Endothelial cell of hepatic sinusoid (primary cell): ENCODE measurements at regions not wholly inside any gene's neighbourhood (a gene's known extent, or its start where the extent isn't known, plus 50 kb on each side); places are given as distances from the start of the nearest gene placed in this dataset.

Experiments
- in situ Hi-C: cut with HindIII; loops from 2 replicates; pipeline ENCODE4 v1.10.0; 2017; ENCODE audit warnings: low sequenced_read_pairs

GRCh38 chr5:67453111-67453905 is 256.7 kb upstream of the CD180 start:
- in situ Hi-C loops, result loop anchor here (5.0 kb wide), 1 partner anchor 71 kb away; no protein-coding TSS in a partner anchor

- in situ Hi-C loops, result loop anchor here (5.0 kb wide), 1 partner anchor 69 kb away; no protein-coding TSS in a partner anchor
These were observed 255.2 kb upstream of the CD180 start for GRCh38 chr5:67451640-67452279.

- in situ Hi-C loops, result no loop called here
These were observed 251.1 kb upstream of the CD180 start for GRCh38 chr5:67447732-67448131.

- in situ Hi-C loops, result loop anchor here (5.0 kb wide), 1 partner anchor 91 kb away; no protein-coding TSS in a partner anchor
These were observed 241.6 kb upstream of the CD180 start for GRCh38 chr5:67437905-67438845.

GRCh38 chr5:67435032-67435431 is 238.4 kb upstream of the CD180 start:
- in situ Hi-C loops, result loop anchor here (5.0 kb wide), 1 partner anchor 88 kb away; no protein-coding TSS in a partner anchor

GRCh38 chr5:67434466-67434865 is 237.9 kb upstream of the CD180 start:
- in situ Hi-C loops, result no loop called here

GRCh38 chr5:67432606-67433005 is 236.0 kb upstream of the CD180 start:
- in situ Hi-C loops, result no loop called here

GRCh38 chr5:67431191-67431590 is 234.6 kb upstream of the CD180 start:
- in situ Hi-C loops, result no loop called here

GRCh38 chr5:67427850-67428298 is 231.3 kb upstream of the CD180 start:
- in situ Hi-C loops, result no loop called here

- in situ Hi-C loops, result no loop called here
These were observed 230.6 kb upstream of the CD180 start for GRCh38 chr5:67426961-67427849.

GRCh38 chr5:67425514-67425913 is 228.9 kb upstream of the CD180 start:
- in situ Hi-C loops, result no loop called here

GRCh38 chr5:67417839-67418238 is 221.2 kb upstream of the CD180 start:
- in situ Hi-C loops, result no loop called here

- in situ Hi-C loops, result no loop called here
These were observed 220.4 kb upstream of the CD180 start for GRCh38 chr5:67416986-67417385.

GRCh38 chr5:67416133-67416937 is 219.7 kb upstream of the CD180 start:
- in situ Hi-C loops, result no loop called here

- in situ Hi-C loops, result no loop called here
These were observed 218.1 kb upstream of the CD180 start for GRCh38 chr5:67414712-67415111.

- in situ Hi-C loops, result no loop called here
These were observed 217.1 kb upstream of the CD180 start for GRCh38 chr5:67413721-67414120.

- in situ Hi-C loops, result no loop called here
These were observed 212.7 kb upstream of the CD180 start for GRCh38 chr5:67409126-67409777.

GRCh38 chr5:67407979-67408378 is 211.4 kb upstream of the CD180 start:
- in situ Hi-C loops, result no loop called here

- in situ Hi-C loops, result no loop called here
These were observed 209.2 kb upstream of the CD180 start for GRCh38 chr5:67405755-67406154.
